ENCODE measurements at regions not wholly inside any gene's neighbourhood (a gene's known extent, or its start where the extent isn't known, plus 50 kb on each side); places are given as distances from the start of the nearest gene placed in this dataset.

DNA sequence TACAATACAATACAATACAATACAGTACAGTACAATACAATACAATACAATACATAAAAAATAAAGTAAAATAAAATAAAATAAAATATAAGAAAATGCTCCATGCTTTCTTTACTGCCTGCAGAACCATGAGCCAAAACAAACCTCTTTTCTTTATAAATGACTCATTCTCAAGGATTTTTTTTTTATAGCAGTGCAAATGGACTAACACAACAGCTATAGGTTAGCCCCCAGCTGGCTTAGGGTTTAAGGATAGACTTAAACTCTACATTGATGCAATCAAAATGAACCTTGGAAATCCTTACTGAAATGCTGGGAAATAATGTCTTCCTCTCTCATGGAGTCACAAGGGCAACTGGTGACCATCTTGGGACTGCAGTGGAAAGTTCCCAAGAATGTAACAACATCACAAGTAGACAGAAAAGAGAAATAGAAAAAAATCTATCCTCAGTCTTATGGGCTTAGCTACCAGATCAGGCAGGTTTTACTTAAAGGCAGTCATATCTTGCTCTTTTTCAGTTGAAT is 348.9 kb downstream of the ARL4A start:
- CTCF ChIA-PET: no interaction called here
- RAD21 ChIA-PET (ENCODE audit: low non-redundant PET in 1 of 2, low total read pairs in 2 of 2, uncharacterized antibody in 2 of 2, unreplicated experiment in 2 of 2): interaction anchor here in 1 of 2 experiments (0.7 kb wide), 1 partner anchor 30 kb away, joined by 4 read pairs; no protein-coding TSS in a partner anchor
- H3K36me3 ChIP-seq (ENCODE audit: control insufficient read depth in 1 of 2, insufficient read depth in 2 of 2, low read length in 2 of 2): no peaks in the 10 kb centered on the region
- ATAC-seq: no peak
- no peaks in the 10 kb centered on the region for H3K9me3 ChIP-seq (ENCODE audit: control insufficient read depth in 1 of 2, insufficient read depth in 1 of 2, low read depth in 1 of 2, low read length in 2 of 2)
- TF ChIP-seq TCF7L2 (IDR thresholded peaks at IDR 0.05; ENCODE audit: borderline replicate concordance, extremely low read depth, insufficient read depth, insufficient read length) (no peak), SP1 (IDR thresholded peaks at IDR 0.05; ENCODE audit: low read depth) (no peak), EGR1 (IDR thresholded peaks at IDR 0.05; ENCODE audit: low read depth) (no peak), EZH2phosphoT487 (IDR thresholded peaks at IDR 0.05; ENCODE audit: borderline replicate concordance) (no peak), YY1 (IDR thresholded peaks at IDR 0.05; ENCODE audit: extremely low read depth, insufficient replicate concordance, low read depth, low read length) (no peak)
- TF ChIP-seq, protein P1, sequence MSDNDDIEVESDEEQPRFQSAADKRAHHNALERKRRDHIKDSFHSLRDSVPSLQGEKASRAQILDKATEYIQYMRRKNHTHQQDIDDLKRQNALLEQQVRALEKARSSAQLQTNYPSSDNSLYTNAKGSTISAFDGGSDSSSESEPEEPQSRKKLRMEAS (IDR thresholded peaks at IDR 0.05): no peak
- TF ChIP-seq, protein P2, sequence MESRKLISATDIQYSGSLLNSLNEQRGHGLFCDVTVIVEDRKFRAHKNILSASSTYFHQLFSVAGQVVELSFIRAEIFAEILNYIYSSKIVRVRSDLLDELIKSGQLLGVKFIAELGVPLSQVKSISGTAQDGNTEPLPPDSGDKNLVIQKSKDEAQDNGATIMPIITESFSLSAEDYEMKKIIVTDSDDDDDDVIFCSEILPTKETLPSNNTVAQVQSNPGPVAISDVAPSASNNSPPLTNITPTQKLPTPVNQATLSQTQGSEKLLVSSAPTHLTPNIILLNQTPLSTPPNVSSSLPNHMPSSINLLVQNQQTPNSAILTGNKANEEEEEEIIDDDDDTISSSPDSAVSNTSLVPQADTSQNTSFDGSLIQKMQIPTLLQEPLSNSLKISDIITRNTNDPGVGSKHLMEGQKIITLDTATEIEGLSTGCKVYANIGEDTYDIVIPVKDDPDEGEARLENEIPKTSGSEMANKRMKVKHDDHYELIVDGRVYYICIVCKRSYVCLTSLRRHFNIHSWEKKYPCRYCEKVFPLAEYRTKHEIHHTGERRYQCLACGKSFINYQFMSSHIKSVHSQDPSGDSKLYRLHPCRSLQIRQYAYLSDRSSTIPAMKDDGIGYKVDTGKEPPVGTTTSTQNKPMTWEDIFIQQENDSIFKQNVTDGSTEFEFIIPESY (IDR thresholded peaks at IDR 0.05; ENCODE audit: extremely low read depth, insufficient replicate concordance, low read length): no peak
- H3K27me3 ChIP-seq (ENCODE audit: insufficient read depth, low read length): no peaks in the 10 kb centered on the region
- H3K9me2 ChIP-seq (ENCODE audit: insufficient read depth): no peaks in the 10 kb centered on the region
- no peaks in the 10 kb centered on the region for H4K20me1 ChIP-seq (ENCODE audit: insufficient read depth)
- peaks cover 21 to 51% of the 10 kb centered on the region in 2 experiments; a peak in 3 of 4 replicates for H3K4me1 ChIP-seq (ENCODE audit: control insufficient read depth in 1 of 2, insufficient read depth in 2 of 2, low read length in 2 of 2)
- no peak overlapping the region for H3K4me3 ChIP-seq (replicated peaks in 1 of 2; ENCODE audit: low read depth in 1 of 2, low read length in 2 of 2)
- H3K9ac ChIP-seq (ENCODE audit: low read length): no peak overlapping the region
- H2AFZ ChIP-seq (ENCODE audit: low read depth, low read length, poor library complexity, severe bottlenecking): peak overlapping the region; percentile 70
- intact Hi-C loops (cut with micrococcal nuclease): no loop called here
- no peak for DNase-seq (ENCODE audit: low read depth, low spot score)
- H3K4me2 ChIP-seq (ENCODE audit: low read length): 0 out of 2 replicates have a peak overlapping the region, but pooled peaks have one; percentile 20
- H3K27ac ChIP-seq (ENCODE audit: low read depth, low read length): no peak overlapping the region
- BruUV-seq (replicated peaks): no TSS peak
- POLR2A ChIA-PET: no interaction called here
- H3K79me2 ChIP-seq (ENCODE audit: insufficient read depth, low read length): no peaks in the 10 kb centered on the region

Data from HCT116 (cell line).